Heart right ventricle (tissue), 16 donors: ENCODE measurements at regions not wholly inside any gene's neighbourhood (a gene's known extent, or its start where the extent isn't known, plus 50 kb on each side); places are given as distances from the start of the nearest gene placed in this dataset.

ENCODE experiments used
- ATAC-seq, 8 donors: fragments of 200-7000 bp; cut with Tn5 transposase; one replicate each; pipeline ENCODE4 v1.9.1; 2020; ENCODE audit warnings: mild to moderate bottlenecking in 8 of 8, moderate library complexity in 8 of 8, moderate number of reproducible peaks in 1 of 8
- DNase-seq, 2 donors: peaks; one replicate each; pipeline ENCODE4 v3.0.0-alpha.2; 2020
- H3K27ac ChIP-seq, 10 donors: fragments of 200-600 bp; sonication (generic) in 2 of 10; one replicate each; pipeline versions ENCODE4 v1.5.0 to v1.8.0; 2020 to 2022; ENCODE audit warnings: mild to moderate bottlenecking in 3 of 10
- H3K27me3 ChIP-seq, 7 donors: fragments of 200-600 bp; one replicate each; pipeline ENCODE4 v1.8.0; 2021 to 2022; ENCODE audit warnings: mild to moderate bottlenecking in 2 of 7
- H3K36me3 ChIP-seq, 9 donors: fragments of 200-600 bp; sonication (generic) in 1 of 9; one replicate each; pipeline versions ENCODE4 v1.5.0 to v1.8.0; 2020 to 2022; ENCODE audit warnings: mild to moderate bottlenecking in 2 of 9
- H3K4me1 ChIP-seq, 9 donors: fragments of 200-600 bp; sonication (generic) in 1 of 9; one replicate each; pipeline versions ENCODE4 v1.5.0 to v1.8.0; 2020 to 2022; ENCODE audit warnings: mild to moderate bottlenecking in 4 of 9
- H3K4me3 ChIP-seq, 10 donors: fragments of 200-600 bp; sonication (generic) in 2 of 10; one replicate each; pipeline versions ENCODE4 v1.5.0 to v1.8.0; 2020 to 2022; ENCODE audit warnings: mild to moderate bottlenecking in 7 of 10, moderate library complexity in 2 of 10
- H3K9me3 ChIP-seq, 11 donors: fragments of 200-600 bp in 10 of 11; sonication (generic) in 2 of 11; one replicate each; pipeline versions ENCODE4 v1.5.0 to v1.8.0; 2013 to 2022; ENCODE audit warnings: mild to moderate bottlenecking in 2 of 11, control low read depth in 1 of 11, moderate library complexity in 1 of 11
- WGBS, 2 donors: extraction: QIAGEN DNeasy Blood & Tissue Kit; methylation state at CpG; one replicate each; pipeline ENCODE4 v1.1.7; 2013; ENCODE audit warnings: inconsistent platforms in 1 of 2; 5-methylcytosine and 5-hydroxymethylcytosine counted together
- intact Hi-C, 10 donors: fragments of 100-400 bp; cut with DNase I; formaldehyde crosslinking; loops; one replicate each; pipeline versions ENCODE4 v1.11.1 to v1.14.2; 2022
- TF ChIP-seq, protein P1 (sequence below), 9 donors: fragments of 200-600 bp; sonication (generic) in 2 of 9; IDR thresholded peaks; one replicate each; pipeline versions ENCODE4 v1.5.0 to v1.8.0; 2021 to 2022; ENCODE audit warnings: antibody characterized with exemption in 9 of 9, mild to moderate bottlenecking in 5 of 9, moderate library complexity in 1 of 9
- donor health status: Arrhythmogenic right ventricular cardiomyopathy.
- donor health status: ischemic (EF 13 %, LVEDD 7.1; RV severe dilation, severe dysfunction).
- donor health status: healthy with polysubstance abuse.
- donor health status: DM: no; HTN: yes; CAD: no.
- donor health status: DM: no; HTN: no; CAD: no.
- donor health status: ischemic (EF 25% LVEDD 6.9; RV normal size, moderate dysfunction).
- donor health status: ischemic (EF 25% LVEDD 5.7; RV mildly dilated, moderate dysfunction).
- donor health status: healthy.
- donor health status: DM: yes; HTN: yes; CAD: no.
- donor health status: Ischemic cardiomyopathy.
- donor health status: ischemic (EF 35%, LVEDD 5.7; RV mildly dilated, moderate dysfunction).
- donor health status: nonischemic (EF 11% LVEDD 7.7; RV severe dilation, severe dysfunction).
- donor health status: DM: yes; HTN: yes; CAD: no.
- donor health status: PGD.
- donor health status: ischemic (EF 29% LVEDD 5.4; RV normal size, mild dysfunction).
- donor health status: nonischemic (EF 23%, LVEDD 6.1; RV moderate dilation, normal function).

DNA sequence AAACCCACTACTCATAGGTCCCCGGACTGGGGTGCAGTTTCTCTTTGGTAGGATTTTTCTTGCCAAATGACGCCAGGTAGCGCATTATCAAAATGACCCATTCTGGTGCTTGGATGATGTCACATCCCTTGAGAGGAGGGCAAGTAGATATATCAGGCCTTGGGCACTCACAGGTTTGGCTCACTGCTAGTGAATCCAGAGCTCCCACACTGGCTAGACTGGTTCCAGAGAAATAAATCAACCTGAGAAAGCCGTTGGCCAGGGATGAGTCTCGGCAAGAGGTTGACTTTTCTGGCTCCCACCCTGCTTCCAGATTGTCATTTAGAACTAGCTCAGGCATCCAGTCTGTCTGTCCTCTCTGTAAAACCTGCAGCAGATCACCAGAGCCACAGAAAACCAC lies 188.4 kb upstream of the MAF start:
- 77 to 83% methylated on average over 5 of the region's 5 CpGs for WGBS, 2 donors
- no peak for ATAC-seq
- Histone ChIP-seq H3K27me3 (peaks cover 0 to 6% (median 0%) of the 10 kb centered on the region in 7 donors), H3K27ac (no peak overlapping the region), H3K9me3 (peaks cover 0 to 5% (median 0%) of the 10 kb centered on the region in 11 donors), H3K4me1 (no peaks in the 10 kb centered on the region), H3K36me3 (no peaks in the 10 kb centered on the region), H3K4me3 (no peak overlapping the region)
- DNase-seq, result no peak
- TF ChIP-seq, protein P1, sequence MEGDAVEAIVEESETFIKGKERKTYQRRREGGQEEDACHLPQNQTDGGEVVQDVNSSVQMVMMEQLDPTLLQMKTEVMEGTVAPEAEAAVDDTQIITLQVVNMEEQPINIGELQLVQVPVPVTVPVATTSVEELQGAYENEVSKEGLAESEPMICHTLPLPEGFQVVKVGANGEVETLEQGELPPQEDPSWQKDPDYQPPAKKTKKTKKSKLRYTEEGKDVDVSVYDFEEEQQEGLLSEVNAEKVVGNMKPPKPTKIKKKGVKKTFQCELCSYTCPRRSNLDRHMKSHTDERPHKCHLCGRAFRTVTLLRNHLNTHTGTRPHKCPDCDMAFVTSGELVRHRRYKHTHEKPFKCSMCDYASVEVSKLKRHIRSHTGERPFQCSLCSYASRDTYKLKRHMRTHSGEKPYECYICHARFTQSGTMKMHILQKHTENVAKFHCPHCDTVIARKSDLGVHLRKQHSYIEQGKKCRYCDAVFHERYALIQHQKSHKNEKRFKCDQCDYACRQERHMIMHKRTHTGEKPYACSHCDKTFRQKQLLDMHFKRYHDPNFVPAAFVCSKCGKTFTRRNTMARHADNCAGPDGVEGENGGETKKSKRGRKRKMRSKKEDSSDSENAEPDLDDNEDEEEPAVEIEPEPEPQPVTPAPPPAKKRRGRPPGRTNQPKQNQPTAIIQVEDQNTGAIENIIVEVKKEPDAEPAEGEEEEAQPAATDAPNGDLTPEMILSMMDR (IDR thresholded peaks at IDR 0.05), result no peak
- intact Hi-C loops, result no loop called here

DNA sequence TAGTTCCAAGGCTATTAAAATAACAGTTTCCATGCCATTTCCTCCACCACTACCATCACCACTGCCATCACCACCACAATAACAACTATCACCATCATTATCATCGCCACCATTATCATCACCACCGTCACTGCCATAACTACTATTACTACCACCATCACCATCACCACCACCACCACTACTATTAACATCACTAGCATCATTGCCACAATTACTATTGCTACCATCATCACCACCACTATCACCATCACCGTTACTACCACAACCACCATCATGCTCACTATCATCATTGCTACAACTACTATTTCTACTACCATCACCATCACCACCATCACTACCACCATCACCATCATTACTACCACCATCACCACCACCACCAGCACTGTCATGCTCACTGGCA lies 185.9 kb upstream of the MAF start:
- no peaks in the 10 kb centered on the region for H3K36me3 ChIP-seq
- ATAC-seq (no peak), DNase-seq (no peak)
- peaks cover 0 to 5% (median 0%) of the 10 kb centered on the region in 11 donors for H3K9me3 ChIP-seq
- TF ChIP-seq, protein P1 (IDR thresholded peaks at IDR 0.05), result no peak
- intact Hi-C loops, result no loop called here
- no peaks in the 10 kb centered on the region for H3K27me3 ChIP-seq
- no peak overlapping the region for H3K27ac ChIP-seq
- no peak overlapping the region for H3K4me3 ChIP-seq
- H3K4me1 ChIP-seq, result no peaks in the 10 kb centered on the region
- 99 to 100% methylated on average over 3 of the region's 3 CpGs for WGBS, 2 donors

DNA sequence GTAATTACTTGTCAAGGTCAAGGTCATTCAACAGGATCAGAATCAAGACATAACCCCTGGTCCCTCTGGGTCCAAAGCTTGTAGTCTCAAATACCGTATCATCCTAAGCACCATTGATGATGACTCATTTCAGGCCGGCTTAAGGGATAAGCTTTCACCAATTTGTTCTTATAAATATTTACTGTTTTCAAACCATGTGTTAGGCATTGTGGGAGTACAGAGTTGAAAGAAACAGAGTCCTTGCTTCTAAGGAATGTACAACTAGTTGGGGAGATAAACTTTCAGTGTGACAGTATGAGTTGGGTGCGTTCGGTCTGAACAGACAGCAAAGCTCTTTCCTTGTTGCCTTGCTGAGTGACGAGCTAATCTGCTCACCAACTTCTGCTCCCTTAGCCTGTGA lies 183.5 kb upstream of the MAF start:
- ATAC-seq, result no peak
- TF ChIP-seq, protein P1 (IDR thresholded peaks at IDR 0.05), result no peak
- 92 to 94% methylated on average over 5 of the region's 5 CpGs for WGBS, 2 donors

DNA sequence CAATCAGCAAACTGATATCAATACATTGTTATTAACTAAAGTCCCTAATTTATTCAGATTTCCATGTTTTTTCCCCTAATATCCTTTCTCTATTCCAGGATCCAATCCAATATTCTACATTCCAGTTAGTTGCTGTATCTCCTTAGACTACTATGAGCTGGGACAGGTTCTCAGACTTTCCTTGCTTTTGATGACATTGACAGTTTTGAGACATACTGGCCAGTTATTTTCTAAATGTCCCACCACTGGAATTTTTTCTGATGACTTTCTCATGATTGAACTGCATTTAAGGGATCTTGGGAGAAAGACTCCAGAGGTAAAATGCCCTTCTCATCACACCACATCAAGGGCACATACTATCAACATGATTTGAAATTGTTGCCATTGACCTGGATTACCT lies 177.1 kb upstream of the MAF start:
- Histone ChIP-seq H3K4me3 (no peak overlapping the region), H3K36me3 (no peaks in the 10 kb centered on the region), H3K27ac (no peak overlapping the region), H3K27me3 (peaks cover 0 to 6% (median 0%) of the 10 kb centered on the region in 7 donors), H3K9me3 (no peaks in the 10 kb centered on the region), H3K4me1 (peaks cover 0 to 5% (median 0%) of the 10 kb centered on the region in 9 donors)
- ATAC-seq (no peak), DNase-seq (no peak)
- intact Hi-C loops, result loop anchor here in 2 of 10 donors (10.0 kb wide), 3 partner anchors 57 to 767 kb away; partner anchors contain the start of genes MAF (in 2 of the 2) and DYNLRB2 (in 1 of the 2)
- TF ChIP-seq, protein P1 (IDR thresholded peaks at IDR 0.05), result no peak

More for the DNA sequence above, 183.5 kb upstream of the MAF start:
- no peak overlapping the region for H3K27ac ChIP-seq
- no peaks in the 10 kb centered on the region for H3K36me3 ChIP-seq
- intact Hi-C loops, result loop anchor here in 1 of 10 donors (2.0 kb wide), 1 partner anchor 73 kb away; no protein-coding TSS in a partner anchor
- H3K27me3 ChIP-seq, result no peaks in the 10 kb centered on the region
- H3K9me3 ChIP-seq, result peaks cover 0 to 5% (median 0%) of the 10 kb centered on the region in 11 donors
- H3K4me3 ChIP-seq, result no peak overlapping the region
- no peak for DNase-seq
- H3K4me1 ChIP-seq, result no peaks in the 10 kb centered on the region
